H9 (cell line): ENCODE measurements at regions not wholly inside any gene's neighbourhood (a gene's known extent, or its start where the extent isn't known, plus 50 kb on each side); places are given as distances from the start of the nearest gene placed in this dataset.

Source experiments
- DNase-seq: peaks from one replicate; pipeline ENCODE4 v3.0.0-alpha.2; 2017
- H2AFZ ChIP-seq: one replicate; pipeline ENCODE4 v1.6.1; 2013; ENCODE audit warnings: mild to moderate bottlenecking, low read length, control low read depth, moderate library complexity
- H2AK5ac ChIP-seq: 2 replicates; pipeline ENCODE4 v1.6.1; 2013; ENCODE audit warnings: low read length, control low read depth, mixed read lengths; ENCODE audit not compliant: insufficient read length
- H2BK120ac ChIP-seq: one replicate; pipeline ENCODE4 v1.6.1; 2013; ENCODE audit warnings: low read depth, mild to moderate bottlenecking, low read length, control low read depth, inconsistent platforms; ENCODE audit not compliant: poor library complexity, severe bottlenecking
- H2BK12ac ChIP-seq: 2 replicates; pipeline ENCODE4 v1.6.1; 2013; ENCODE audit warnings: low read length, control low read depth, mixed read lengths, low read depth; ENCODE audit not compliant: insufficient read length
- H2BK15ac ChIP-seq: 2 replicates; pipeline ENCODE4 v1.6.1; 2013; ENCODE audit warnings: low read depth, low read length, control low read depth
- H2BK20ac ChIP-seq: one replicate; pipeline ENCODE4 v1.6.1; 2013; ENCODE audit warnings: low read depth, mild to moderate bottlenecking, low read length, control low read depth, inconsistent platforms; ENCODE audit not compliant: poor library complexity, severe bottlenecking
- H2BK5ac ChIP-seq: 2 replicates; pipeline ENCODE4 v1.6.1; 2013; ENCODE audit warnings: low read length, control low read depth, mixed read lengths; ENCODE audit not compliant: insufficient read length
- H3K14ac ChIP-seq: 2 replicates; pipeline ENCODE4 v1.6.1; 2013; ENCODE audit warnings: low read length, control low read depth; ENCODE audit not compliant: insufficient read depth
- H3K18ac ChIP-seq: 2 replicates; pipeline ENCODE4 v1.6.1; 2013; ENCODE audit warnings: low read depth, mild to moderate bottlenecking, mixed read lengths, low read length, control low read depth; ENCODE audit not compliant: insufficient read length
- H3K23ac ChIP-seq: 2 replicates; pipeline ENCODE4 v1.6.1; 2013; ENCODE audit warnings: low read length, control low read depth, mixed read lengths, low read depth; ENCODE audit not compliant: insufficient read length
- H3K23me2 ChIP-seq: 2 replicates; pipeline ENCODE4 v1.6.1; 2013; ENCODE audit warnings: low read depth, mild to moderate bottlenecking, mixed read lengths, low read length, control low read depth; ENCODE audit not compliant: insufficient read length, poor library complexity, severe bottlenecking
- H3K27ac ChIP-seq: 2 replicates; pipeline ENCODE4 v1.5.1; 2013; ENCODE audit warnings: low read length, control low read depth, mixed read lengths, low read depth; ENCODE audit not compliant: insufficient read length
- H3K27me3 ChIP-seq: 2 replicates; pipeline ENCODE4 v1.6.1; 2013; ENCODE audit warnings: low read length, control low read depth, inconsistent platforms; ENCODE audit not compliant: insufficient read depth
- H3K4ac ChIP-seq: 2 replicates; pipeline ENCODE4 v1.6.1; 2013; ENCODE audit warnings: low read depth, mild to moderate bottlenecking, control low read depth, inconsistent platforms, low read length, moderate library complexity
- H3K4me1 ChIP-seq: 2 replicates; pipeline ENCODE4 v1.6.1; 2013; ENCODE audit warnings: low read length, control low read depth, inconsistent platforms; ENCODE audit not compliant: insufficient read depth
- H3K4me2 ChIP-seq: 2 replicates; pipeline ENCODE4 v1.6.1; 2013; ENCODE audit warnings: low read length, control low read depth, mixed read lengths; ENCODE audit not compliant: insufficient read length, insufficient read depth
- H3K56ac ChIP-seq: 2 replicates; pipeline ENCODE4 v1.6.1; 2013; ENCODE audit warnings: low read depth, mild to moderate bottlenecking, mixed read lengths, low read length, control low read depth; ENCODE audit not compliant: insufficient read length
- H3K79me1 ChIP-seq: 2 replicates; pipeline ENCODE4 v1.6.1; 2013; ENCODE audit warnings: low read depth, mild to moderate bottlenecking, moderate library complexity, low read length, control low read depth, inconsistent platforms; ENCODE audit not compliant: insufficient read depth, poor library complexity, severe bottlenecking
- H3K79me2 ChIP-seq: 2 replicates; pipeline ENCODE4 v1.6.1; 2013; ENCODE audit warnings: low read length, control low read depth, inconsistent platforms; ENCODE audit not compliant: insufficient read depth
- H3K9ac ChIP-seq: 2 replicates; pipeline ENCODE4 v1.6.1; 2013; ENCODE audit warnings: low read length, control low read depth, mixed read lengths; ENCODE audit not compliant: insufficient read length; ENCODE audit errors: extremely low read depth
- H3K9me3 ChIP-seq: one replicate; pipeline ENCODE4 v1.6.1; 2013; ENCODE audit warnings: low read depth, low read length, inconsistent platforms; ENCODE audit not compliant: control insufficient read depth
- H3T11ph ChIP-seq: one replicate; pipeline ENCODE4 v1.6.1; 2013; ENCODE audit warnings: mild to moderate bottlenecking, low read length, control low read depth, inconsistent platforms
- H4K20me1 ChIP-seq: one replicate; pipeline ENCODE4 v1.6.1; 2013; ENCODE audit not compliant: control insufficient read depth, insufficient read length, insufficient read depth
- H4K5ac ChIP-seq: 2 replicates; pipeline ENCODE4 v1.6.1; 2013; ENCODE audit warnings: low read depth, mild to moderate bottlenecking, mixed read lengths, low read length, control low read depth; ENCODE audit not compliant: insufficient read length
- H4K8ac ChIP-seq: replicated peaks from 2 replicates; pipeline ENCODE4 v1.6.1; 2013; ENCODE audit warnings: low read length, control low read depth, mixed read lengths, low read depth; ENCODE audit not compliant: insufficient read length
- H4K91ac ChIP-seq: 2 replicates; pipeline ENCODE4 v1.6.1; 2013; ENCODE audit warnings: low read depth, mild to moderate bottlenecking, moderate library complexity, mixed read lengths, low read length, control low read depth; ENCODE audit not compliant: insufficient read length
- H3K27ac Mint-ChIP-seq, 3 experiments: 2 replicates in 2 of 3; 3 replicates in 1 of 3; pipeline ENCODE4 v1.8.0; 2020 to 2021; ENCODE audit warnings: mixed read lengths in 3 of 3, mild to moderate bottlenecking in 1 of 3, moderate library complexity in 1 of 3
- H3K27me3 Mint-ChIP-seq: 2 replicates; pipeline ENCODE4 v1.8.0; 2021; ENCODE audit warnings: low read depth, mild to moderate bottlenecking, moderate library complexity, mixed read lengths
- H3K36me3 Mint-ChIP-seq, 3 experiments: 2 replicates in 2 of 3; 3 replicates in 1 of 3; pipeline ENCODE4 v1.8.0; 2020 to 2021; ENCODE audit warnings: low read depth in 3 of 3, mixed read lengths in 3 of 3; ENCODE audit not compliant: insufficient read depth in 1 of 3
- H3K4me1 Mint-ChIP-seq, 2 experiments: 2 replicates each; pipeline ENCODE4 v1.8.0; 2020; ENCODE audit warnings: mixed read lengths in 2 of 2
- H3K4me3 Mint-ChIP-seq, 2 experiments: 2 replicates in 1 of 2; 3 replicates in 1 of 2; pipeline ENCODE4 v1.8.0; 2020 to 2021; ENCODE audit warnings: mild to moderate bottlenecking in 2 of 2, mixed read lengths in 2 of 2, moderate library complexity in 1 of 2
- H3K9me3 Mint-ChIP-seq, 2 experiments: 2 replicates in 1 of 2; 3 replicates in 1 of 2; pipeline ENCODE4 v1.8.0; 2020; ENCODE audit warnings: mild to moderate bottlenecking in 2 of 2, mixed read lengths in 2 of 2, moderate library complexity in 1 of 2
- WGBS: extraction: QIAGEN DNeasy Blood & Tissue Kit; methylation state at CpG from one replicate; pipeline ENCODE4 v1.1.7; 2013; ENCODE audit warnings: missing lambda C conversion rate, low lambda C conversion rate, mixed read lengths; ENCODE audit not compliant: insufficient read length; ENCODE audit errors: extremely low coverage; 5-methylcytosine and 5-hydroxymethylcytosine counted together
- TF ChIP-seq, protein P1 (sequence below): fragments of 200-600 bp; sonication (generic); conservative IDR thresholded peaks from 3 replicates; pipeline ENCODE4 v1.8.0; 2021; ENCODE audit warnings: antibody characterized with exemption, mild to moderate bottlenecking

DNA sequence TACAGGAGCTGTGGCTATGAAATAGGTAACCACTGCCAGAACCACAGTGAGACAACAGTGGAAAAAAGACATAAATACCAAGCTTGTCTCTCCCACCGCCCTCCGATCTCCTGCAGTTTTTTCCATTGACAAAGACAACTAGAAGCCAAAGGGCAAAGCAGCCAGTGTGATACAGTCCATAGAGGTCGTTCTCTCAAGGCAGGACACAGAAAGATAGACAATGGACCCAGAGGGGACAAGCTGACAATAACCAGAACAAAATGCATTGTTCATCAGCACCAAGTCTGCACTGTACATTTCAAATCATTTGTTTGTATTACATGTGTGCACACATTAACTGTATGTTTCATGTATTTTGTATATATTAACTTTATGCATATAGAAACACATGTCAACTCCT lies 233.0 kb upstream of the NOL4 start:
- H2AFZ ChIP-seq: no peak overlapping the region

More for the DNA sequence above, 233.0 kb upstream of the NOL4 start:
- no peak for DNase-seq
- peaks cover 3 to 15% (median 4%) of the 10 kb centered on the region in 3 experiments; a peak in 5 of 7 replicates for H3K36me3 Mint-ChIP-seq
- Histone ChIP-seq H4K20me1 (no peaks in the 10 kb centered on the region), H4K5ac (no peak overlapping the region), H3K9me3 (no peaks in the 10 kb centered on the region), H3K27ac (no peak overlapping the region), H3K27me3 (no peaks in the 10 kb centered on the region), H2AK5ac (no peak overlapping the region), H3K9ac (no peak overlapping the region), H2BK120ac (no peak overlapping the region), H3K56ac (no peak overlapping the region), H3K4me1 (no peaks in the 10 kb centered on the region), H3K14ac (no peak overlapping the region), H3K79me2 (no peaks in the 10 kb centered on the region), H2BK15ac (no peak overlapping the region), H3K4me2 (no peak overlapping the region), H3K4ac (no peak overlapping the region), H3K23me2 (no peaks in the 10 kb centered on the region), H2BK12ac (no peak overlapping the region), H3K79me1 (no peaks in the 10 kb centered on the region), H3K23ac (no peak overlapping the region), H2BK5ac (no peak overlapping the region), H4K91ac (no peak overlapping the region), H3K18ac (no peak overlapping the region), H3T11ph (no peak overlapping the region), H4K8ac (no peak overlapping the region), H2BK20ac (no peak overlapping the region)
- no peaks in the 10 kb centered on the region for H3K27me3 Mint-ChIP-seq
- no peak overlapping the region for H3K4me3 Mint-ChIP-seq
- WGBS: no CpG with 5 or more reads among the region's 3 CpGs
- 0 out of 7 replicates have a peak overlapping the region, but pooled peaks of 2 of the 3 experiments have one; percentile 18 to 39 for H3K27ac Mint-ChIP-seq
- peaks cover 8 to 13% of the 10 kb centered on the region in 2 experiments for H3K9me3 Mint-ChIP-seq
- TF ChIP-seq, protein P1, sequence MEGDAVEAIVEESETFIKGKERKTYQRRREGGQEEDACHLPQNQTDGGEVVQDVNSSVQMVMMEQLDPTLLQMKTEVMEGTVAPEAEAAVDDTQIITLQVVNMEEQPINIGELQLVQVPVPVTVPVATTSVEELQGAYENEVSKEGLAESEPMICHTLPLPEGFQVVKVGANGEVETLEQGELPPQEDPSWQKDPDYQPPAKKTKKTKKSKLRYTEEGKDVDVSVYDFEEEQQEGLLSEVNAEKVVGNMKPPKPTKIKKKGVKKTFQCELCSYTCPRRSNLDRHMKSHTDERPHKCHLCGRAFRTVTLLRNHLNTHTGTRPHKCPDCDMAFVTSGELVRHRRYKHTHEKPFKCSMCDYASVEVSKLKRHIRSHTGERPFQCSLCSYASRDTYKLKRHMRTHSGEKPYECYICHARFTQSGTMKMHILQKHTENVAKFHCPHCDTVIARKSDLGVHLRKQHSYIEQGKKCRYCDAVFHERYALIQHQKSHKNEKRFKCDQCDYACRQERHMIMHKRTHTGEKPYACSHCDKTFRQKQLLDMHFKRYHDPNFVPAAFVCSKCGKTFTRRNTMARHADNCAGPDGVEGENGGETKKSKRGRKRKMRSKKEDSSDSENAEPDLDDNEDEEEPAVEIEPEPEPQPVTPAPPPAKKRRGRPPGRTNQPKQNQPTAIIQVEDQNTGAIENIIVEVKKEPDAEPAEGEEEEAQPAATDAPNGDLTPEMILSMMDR: no peak
- no peaks in the 10 kb centered on the region for H3K4me1 Mint-ChIP-seq
